Kidney glomerular epithelial cell (primary cell): ENCODE measurements at regions not wholly inside any gene's neighbourhood (a gene's known extent, or its start where the extent isn't known, plus 50 kb on each side); places are given as distances from the start of the nearest gene placed in this dataset.
"Not testable (repeated sequence)": the region's sequence is repeated elsewhere in the genome, so short reads cannot be mapped to it uniquely, and the experiment has no call there.

ENCODE experiments used
- DNase-seq: peaks from one replicate; lab custom pipeline; 2025; lab: John Stamatoyannopoulos, UW

DNA sequence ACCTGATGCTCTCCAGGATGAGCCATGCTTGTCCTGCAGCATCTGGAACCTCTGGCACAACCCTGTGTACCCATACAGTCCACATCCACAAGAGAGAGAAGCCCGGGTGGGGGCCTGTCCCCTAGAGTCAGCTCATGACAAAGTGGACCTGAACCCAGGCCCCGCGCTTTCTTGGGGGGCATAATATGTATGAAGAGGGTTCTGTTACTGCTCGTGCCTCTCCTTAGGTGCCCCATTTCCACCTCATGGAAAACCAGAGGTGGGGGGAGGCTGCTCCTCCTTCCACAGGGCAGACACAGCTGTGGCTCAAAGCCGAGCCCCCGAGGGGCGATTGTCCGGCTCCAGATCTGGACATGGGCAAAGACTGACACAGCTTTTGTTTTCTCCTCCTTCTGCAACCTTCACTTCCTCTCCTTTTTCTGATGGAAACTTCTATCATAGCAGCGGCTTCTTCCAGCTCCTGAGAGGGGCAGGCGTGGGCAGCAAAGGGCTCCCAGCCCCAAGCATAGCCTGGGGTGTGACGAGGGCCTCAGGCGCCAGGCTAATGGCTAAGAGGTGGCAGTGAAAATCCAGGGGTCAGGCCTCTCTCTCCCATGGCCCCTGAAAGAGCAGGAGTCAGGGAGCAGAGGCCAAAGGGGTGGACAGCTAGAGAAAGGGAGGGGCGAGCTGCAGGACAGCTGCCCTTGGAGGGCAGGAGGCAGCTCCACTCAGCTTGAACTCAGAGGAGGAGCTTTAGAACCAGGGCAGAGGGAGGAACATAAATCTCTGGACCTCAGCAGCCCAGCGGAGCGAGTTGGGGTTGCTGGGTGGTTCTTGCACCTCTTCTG is 155.5 kb downstream of the ZFP36L2 start:
- DNase-seq, result no peak

DNA sequence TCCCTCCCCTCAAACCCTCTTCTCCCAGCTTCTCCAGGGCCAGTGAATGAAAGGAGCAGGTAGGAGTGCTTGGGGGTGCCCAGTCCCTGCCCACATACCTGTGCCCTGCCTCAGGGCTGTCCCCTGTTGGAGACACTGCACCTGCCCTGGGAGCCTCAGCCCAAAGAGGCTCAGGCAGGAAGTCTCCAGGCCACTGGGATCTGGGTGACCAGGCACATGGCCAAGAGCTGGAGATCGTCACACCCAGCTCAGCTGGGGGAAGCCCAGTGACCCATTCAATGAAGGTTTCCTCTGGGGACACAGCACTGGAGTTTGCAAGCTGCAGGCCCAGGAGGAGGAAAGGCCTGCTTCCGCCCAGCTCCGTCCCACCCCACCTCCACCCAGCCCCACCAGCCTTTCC is 156.4 kb downstream of the ZFP36L2 start:
- DNase-seq, result no peak

DNA sequence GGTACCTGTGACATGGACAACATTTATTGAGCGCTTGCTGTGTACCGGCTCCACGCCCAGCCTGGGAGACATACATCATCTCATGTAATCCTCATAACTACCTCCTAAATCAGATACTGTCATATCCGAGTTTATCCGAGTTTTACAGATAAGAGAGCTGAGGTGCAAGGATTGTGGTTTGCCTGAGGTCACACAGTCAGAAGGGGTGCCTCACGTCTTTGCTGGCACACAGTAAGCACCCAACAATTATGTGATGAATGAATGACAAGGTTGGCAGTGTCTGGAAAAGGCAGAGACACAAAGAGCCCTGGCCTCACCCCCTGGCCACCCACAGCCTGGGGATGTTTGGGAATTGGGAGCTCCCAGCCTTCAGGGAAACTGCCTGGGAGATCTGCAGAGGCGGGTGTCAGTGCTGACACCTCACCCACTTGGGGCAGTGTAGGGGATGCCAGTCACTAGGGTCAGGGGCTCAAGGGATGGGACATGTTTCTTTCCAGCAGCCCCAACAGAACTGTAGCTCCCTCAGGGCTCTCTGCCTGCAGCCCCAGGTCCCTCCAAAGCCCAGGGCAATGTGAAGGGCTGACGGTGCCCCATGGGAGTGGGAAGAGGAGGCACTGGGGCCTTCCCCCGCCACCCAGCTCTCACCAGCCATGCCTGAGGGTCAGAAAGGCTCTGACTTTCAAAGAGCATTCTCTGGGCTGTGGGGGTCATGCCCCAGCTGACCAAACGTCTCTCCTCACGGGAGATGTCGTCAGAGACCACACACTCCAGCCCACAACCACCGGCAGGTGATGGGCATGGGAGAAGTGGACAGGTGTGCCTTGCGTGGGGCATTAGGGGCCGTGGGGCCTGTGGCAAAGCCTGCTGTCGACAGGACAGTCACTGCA is 157.5 kb downstream of the ZFP36L2 start:
- DNase-seq, result no peak

DNA sequence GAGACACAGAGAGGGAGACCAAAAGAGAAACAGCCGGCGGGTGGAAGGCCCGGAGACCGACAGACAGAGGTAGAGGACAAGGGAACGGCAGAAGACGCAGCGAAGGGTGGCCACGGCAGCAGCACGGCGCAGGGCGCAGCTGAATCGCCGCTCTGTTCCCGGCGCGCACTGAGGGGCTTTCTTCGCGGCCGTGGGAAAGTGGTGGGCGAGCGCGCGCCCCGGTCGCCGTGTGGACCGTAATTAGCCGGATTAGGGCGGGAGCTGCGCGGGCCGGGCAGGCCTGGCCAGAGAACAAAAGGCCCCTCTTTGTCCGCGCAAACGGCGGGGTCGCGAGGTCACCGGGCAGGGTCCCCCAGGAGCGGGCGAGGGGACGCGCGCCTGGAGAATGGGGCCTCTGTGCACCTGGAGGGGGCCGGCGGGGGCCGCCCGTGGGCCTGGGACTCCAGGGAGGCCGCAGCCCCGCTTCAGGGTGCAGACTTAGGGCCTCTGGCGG is 158.3 kb downstream of the ZFP36L2 start:
- no peak for DNase-seq

DNA sequence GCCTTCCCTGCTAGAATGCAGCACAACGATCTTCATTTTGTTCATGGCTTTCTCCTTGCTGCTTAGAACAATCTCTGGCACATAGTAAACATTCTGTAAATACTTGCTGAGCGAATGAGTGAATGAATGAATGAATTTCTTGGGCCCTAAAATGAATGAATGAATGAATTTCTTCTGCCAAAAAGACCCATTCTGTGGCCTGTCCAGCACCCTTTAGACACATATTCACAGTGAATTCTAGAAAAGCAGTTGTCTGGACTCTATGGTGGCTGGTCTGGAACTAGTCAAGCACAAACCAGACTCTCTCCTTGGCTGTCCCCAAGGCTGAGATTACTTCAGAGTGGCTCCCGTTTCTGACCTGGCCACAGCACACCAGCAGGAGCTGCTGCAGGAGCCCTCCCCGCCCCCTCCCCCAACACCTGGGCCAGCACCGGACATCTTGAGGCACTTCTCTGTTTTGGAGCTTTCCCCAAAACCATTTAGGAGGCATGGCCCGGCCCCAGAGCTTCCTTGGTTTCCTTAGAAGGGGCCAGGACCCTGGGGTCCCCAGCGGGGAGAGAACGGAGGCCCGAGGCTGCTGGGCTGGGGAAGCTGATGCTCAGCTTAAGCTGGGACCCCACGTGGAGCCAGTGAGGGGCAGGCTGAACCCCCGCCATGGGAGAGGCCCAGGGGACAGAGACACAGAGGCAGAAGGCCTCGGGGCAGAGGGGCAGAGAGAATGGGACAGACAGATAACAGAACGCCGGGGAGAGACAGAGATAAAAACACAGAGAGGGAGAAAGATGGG is 159.0 kb downstream of the ZFP36L2 start:
- DNase-seq, result no peak

DNA sequence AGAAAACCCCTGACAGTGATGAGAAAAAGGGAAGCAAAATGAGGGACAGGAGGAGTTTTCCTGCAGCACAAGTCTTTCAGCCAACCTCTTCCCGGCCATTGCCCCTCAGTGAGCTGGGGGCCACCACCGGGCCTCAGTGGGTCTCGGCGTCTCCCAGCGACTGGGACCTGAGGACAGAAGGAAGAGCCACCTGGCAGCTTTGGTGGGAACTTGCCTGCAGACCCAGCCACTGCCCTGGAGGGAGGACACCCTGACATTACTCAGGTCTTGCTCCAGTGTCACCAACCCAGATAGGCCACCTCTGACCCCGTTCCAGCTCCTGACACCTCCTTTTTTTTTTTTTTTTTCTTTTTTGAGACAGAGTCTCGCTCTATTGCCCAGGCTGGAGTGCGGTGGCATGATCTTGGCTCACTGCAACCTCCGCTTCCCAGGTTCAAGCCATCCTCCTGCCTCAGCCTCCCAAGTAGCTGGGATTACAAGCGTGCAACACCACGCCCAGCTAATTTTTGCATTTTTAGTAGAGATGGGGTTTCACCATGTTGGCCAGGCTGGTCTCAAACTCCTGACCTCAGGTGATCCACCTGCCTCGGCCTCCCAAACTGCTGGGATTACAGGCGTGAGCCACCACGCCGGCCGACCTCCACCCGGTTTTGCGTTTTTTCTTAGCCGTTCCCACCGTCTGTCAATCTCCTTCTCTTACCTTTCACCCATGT is 159.7 kb downstream of the ZFP36L2 start:
- not testable (repeated sequence) for DNase-seq

DNA sequence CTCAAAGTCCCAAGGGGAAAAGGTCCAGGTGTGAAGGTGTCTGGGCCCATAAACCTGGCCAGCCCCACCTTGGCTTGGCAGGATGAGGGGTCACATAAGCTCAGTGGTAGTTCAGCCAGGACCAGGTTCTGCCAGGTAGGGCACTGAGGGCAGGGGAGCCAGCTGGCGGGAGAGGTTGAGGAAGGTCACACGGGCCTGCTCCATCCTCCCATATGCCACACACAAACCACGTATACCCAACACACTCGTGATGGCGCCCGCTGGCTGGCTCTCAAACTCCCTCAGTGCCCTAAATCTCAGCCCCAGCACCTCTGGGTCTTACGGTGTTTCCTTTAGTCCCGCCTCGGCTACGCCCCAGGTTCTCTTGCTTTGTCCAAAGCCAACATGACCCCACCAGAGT is 160.5 kb downstream of the ZFP36L2 start:
- DNase-seq, result no peak

DNA sequence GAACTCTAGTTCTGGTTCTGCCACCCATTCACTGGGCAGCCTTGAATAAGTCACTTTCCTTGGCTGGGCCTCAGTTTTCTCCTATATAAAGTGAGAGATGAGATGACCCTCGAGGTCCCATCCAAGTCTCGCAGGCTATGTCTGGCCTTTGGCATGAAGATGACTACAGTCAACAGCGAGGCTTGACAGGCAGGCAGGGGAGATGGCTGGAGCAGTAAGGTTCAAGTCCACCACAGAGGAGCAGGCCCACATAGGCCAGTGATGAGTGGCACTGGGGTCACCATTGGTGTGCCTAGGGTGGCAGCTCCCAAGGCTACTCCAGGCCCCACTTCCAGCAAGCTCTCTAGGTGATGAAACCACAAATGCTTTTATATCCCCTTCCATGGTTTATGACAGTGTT is 161.4 kb downstream of the ZFP36L2 start:
- no peak for DNase-seq

DNA sequence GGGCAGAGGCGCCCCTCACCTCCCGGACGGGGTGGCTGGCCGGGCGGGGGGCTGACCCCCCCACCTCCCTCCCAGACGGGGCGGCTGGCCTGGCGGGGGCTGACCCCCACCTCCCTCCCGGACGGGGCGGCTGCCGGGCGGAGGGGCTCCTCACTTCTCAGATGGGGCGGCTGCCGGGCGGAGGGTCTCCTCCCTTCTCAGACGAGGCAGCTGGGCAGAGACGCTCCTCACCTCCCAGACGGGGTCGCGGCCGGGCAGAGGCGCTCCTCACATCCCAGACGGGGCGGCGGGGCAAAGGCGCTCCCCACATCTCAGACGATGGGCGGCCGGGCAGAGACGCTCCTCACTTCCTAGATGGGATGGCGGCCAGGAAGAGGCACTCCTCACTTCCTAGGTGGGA is 163.3 kb downstream of the ZFP36L2 start:
- not testable (repeated sequence) for DNase-seq

DNA sequence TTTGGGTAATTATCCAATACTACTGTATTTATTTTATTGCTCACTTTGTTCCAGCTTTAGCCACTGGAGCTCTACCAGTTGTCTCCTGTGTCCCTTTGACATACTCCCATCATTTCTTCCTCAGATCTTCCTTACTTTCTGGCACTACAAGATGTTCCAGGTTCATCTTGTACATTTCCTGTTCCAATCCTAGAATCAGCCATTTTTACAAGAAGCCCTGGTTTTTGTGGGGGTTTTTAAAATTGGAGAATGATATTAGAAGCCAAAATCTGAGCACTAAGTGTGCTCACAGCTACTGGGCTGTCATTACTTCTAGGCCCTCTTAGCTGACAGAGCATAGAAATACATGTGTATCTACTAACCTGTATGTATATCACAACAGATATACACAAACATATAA is 164.3 kb downstream of the ZFP36L2 start:
- DNase-seq, result no peak

DNA sequence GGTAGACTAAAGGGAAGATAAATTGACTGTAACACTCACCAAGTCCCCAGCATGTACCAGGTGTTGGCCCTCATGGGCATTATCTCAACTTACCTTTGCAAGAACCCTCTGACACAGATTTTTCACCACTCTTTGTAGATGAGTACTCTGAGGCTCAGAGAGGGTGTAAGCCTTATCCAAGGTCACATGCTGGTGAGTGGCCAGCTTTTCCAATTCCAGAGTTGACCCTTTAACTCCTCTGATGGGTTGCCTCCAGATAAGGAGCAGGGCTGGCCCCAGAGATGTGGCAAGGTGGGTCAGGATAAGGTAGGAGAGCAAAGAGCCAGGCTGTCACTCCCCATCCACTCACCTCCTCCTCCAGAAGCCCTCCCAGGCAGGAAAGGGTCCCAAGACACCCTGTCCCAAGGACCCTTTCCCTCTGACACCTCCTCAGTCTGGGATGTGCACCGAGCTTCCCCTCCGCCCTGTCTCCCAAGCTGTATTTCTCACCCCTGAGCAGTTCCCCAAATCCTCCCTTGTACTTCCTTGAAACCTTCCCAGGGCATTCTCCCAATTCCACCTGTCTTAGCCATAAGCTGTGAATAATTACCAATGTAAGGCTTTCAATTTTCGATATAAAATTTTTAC is 165.9 kb downstream of the ZFP36L2 start:
- no peak for DNase-seq

DNA sequence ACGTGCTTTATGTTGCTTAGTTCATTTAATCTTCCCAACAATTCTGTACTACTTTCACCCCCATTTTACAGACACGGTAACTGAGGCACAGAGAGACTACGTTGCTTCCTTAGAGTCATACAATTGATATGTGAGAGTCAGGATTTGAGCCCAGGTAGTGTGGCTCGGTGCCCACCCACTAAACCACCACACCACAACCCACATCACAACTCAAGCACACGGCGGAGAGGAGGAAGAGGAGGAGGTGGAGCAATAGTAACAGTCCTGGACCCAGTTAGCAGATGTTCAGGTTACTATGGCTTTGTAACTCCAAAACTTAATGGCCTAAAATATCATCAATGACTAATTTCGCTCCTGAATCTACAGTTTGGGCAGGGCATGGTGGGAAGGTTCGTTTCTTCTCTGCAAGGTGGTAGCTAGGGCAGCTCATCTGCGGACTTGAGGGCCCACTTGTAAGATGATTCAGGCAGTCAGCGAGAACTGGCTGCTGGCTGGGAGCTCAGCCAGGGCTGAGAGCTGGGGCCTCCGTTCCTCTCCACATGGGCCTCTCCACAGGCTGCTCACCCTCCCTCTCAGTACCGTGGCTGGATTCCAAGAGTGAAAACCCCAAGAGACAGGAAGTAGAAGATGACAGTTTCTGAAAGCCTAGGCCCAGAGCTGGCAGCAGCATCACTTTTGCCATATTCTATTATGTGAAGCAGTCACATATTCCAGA is 167.1 kb downstream of the ZFP36L2 start:
- DNase-seq, result peak; percentile 66

DNA sequence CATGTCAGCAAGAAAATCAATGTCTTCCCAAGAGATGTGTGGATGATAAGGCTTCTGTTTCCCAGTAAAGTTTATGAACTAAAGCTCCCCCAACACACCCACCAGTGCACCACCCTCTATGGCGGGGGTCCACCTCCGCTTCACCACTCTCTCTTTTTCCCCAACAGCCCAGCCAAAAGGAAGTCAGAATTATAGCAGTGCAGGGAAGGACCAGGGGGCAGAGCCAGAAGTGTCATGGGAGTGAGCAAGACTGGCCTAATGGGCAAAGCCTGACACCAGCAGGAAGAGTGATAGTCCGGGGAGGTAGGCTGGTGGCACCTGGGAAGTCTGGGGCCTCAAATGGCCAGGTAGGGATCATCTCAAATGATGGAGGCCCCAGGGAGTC is 167.7 kb downstream of the ZFP36L2 start:
- DNase-seq, result no peak

DNA sequence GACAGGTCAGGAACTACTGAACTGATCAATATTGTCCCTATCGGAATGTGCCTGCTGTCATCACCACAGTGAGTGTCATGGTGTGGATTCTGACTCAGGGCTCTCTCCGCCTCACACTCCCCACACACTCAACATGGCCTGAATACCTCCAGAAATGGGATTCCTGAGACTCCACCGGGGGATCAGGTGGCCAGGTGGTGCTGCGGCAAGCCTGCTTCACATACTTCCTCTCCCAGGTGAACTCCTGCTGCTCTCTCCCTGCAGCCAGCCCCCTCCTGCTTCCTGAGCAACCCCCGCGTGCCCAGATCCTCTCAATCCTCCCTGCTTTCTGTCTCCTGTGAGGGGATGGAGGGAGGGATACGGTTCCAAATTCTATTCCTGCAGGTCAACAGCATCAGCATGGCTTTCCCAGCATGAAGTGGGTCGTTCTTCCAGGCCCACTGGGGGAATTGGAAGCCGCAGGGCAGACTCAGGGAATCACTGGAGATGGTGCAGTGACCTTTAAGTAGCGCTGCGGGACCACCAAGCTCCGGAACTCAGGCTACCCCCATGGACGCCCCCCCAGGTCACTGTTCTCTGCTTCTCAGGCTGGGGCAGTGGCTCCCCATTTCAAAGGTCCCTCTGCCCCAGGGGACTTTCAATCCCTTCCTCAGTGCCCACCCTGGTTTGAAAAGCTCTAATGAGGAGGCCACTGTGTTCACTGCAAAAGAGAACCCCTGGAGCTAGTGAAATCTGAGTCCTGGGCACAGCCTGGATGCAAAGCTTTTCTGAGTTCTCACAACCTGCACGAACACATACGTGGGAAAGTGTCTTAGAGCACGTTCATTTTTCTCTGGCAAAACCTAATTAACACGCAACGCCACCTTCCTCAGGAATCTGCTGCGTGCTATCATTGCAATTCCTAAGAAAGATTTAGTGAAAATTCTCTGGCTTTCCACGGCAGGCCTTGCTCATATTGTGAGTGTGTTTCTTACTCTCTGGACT is 168.4 kb downstream of the ZFP36L2 start:
- no peak for DNase-seq

DNA sequence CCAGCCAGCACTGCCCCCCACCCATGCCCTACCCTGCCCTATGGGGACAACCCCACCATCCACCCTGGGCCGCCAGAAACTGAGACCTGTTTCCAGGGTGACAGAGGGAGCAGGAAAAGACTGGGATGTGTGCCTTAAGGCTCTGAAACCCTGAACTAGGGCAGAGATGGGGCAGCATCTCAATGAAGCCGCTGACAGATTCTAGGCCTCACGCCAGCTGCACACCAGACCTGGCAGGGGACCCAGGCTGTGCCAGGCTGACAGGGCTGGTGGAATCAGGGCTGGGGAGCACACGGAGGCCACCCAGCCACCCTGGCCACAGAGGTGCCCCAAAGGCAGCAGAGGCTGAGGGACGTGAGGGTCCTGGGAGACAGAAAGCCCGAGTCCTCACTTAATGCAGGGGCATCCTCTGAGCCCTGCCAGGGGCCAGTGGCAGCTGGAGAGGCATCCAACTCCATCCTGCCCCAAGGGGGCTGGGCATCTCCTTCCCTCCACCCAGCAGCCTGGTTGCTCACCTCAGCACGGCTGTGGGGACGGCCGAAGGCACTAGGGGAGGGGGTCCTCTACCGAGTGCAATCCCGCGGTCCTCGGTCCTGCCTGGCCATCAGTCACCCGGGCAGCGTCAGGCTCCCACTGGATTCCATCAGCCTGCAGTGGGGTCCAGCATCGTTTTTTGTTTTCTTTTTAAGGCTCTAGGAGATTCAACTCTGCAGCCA is 169.2 kb downstream of the ZFP36L2 start:
- DNase-seq, result no peak

DNA sequence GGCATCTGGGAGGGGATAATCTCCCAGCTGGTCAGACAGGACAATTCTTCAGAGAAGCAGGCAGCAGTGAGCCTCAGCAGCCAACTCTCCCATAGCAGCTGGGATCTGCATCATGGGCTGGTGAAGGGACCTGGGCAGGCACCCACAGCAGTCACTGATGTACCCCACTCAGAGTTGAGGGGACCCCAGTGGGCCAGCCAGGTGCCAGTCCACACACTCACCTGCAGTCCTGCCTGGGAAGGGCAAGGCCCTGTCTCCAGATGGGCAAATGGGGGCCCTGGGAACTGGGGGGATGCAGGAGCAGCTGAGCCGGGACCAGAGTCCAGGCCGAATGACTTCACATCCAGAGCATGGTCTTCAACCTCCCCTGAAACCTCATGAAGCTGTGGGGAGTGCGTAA is 170.4 kb downstream of the ZFP36L2 start:
- DNase-seq, result no peak

DNA sequence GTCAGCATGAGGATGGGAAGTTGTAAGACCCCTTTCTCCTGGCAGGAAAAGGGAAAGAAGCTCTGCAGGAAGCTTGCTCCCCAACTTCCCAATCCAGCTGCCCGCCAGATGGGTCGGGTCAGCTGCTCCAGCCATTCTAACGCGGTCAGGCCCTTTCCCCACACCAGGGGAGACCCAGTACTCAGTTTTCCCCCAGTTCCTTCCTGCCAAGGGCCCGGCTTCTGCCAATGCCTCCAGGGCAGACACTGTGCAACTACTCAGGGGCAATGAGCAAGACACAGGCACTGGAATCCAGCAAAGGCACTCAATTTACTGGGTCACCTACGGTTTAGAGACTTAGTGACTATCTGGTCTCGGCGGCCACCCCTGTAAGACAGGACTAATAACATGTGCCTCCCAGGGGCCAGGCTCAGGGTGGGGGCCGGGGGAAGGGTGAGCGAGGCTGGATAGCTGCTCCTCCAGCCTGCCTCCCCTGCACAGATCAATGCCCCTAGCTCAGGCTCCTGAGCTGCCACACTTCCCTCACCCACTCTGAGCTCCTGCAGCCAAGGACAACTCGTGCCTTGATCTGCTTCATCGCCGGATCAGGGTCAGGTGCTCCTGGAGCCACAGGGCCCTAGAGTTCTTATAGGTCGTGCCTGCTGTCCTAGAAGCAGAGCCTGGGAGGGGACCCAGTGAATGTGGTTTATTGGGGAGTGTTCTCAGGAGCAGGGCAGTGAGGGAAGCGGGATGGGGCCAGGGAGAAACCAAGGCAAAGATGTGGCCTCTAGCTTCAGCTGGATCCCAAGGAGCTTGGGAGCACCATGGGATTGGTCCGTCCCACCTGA is 171.1 kb downstream of the ZFP36L2 start:
- DNase-seq, result no peak

DNA sequence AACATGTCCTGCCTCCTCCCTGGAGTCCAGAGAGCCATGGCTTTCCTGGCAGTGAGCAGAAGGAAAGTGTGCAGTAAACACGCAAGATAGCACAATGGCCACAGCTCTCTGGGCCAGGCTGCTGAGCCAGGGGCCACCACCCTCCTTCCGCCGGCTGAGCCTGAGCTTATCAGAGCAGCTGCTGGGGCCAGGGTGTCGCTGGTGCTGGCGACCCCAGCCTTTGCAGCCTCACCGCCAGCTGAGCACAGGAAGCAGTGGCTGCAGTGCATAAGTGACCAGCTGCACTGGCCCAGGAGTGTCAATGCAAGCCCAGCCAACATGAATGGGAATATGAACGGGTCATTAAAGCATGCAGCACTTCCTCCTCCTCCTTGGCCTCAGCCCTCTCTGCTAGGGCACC is 172.0 kb downstream of the ZFP36L2 start:
- DNase-seq, result no peak
